Body of pancreas (tissue), 4 donors: ENCODE measurements at regions not wholly inside any gene's neighbourhood (a gene's known extent, or its start where the extent isn't known, plus 50 kb on each side); places are given as distances from the start of the nearest gene placed in this dataset.

Experiments
- POLR2A ChIP-seq, 3 donors: fragments of 450-650 bp; IDR thresholded peaks; one replicate each; pipeline ENCODE4 v1.6.1; 2016; ENCODE audit warnings: antibody characterized with exemption in 3 of 3, mild to moderate bottlenecking in 2 of 3
- TF ChIP-seq, protein P1 (sequence below), 7 experiments: fragments of 450-650 bp in 4 of 7; fragments of 200-600 bp in 3 of 7; sonication (generic) in 3 of 7; IDR thresholded peaks; one replicate each; pipeline ENCODE4 v1.5.1; 2016 to 2019; ENCODE audit warnings: antibody characterized with exemption in 7 of 7

DNA sequence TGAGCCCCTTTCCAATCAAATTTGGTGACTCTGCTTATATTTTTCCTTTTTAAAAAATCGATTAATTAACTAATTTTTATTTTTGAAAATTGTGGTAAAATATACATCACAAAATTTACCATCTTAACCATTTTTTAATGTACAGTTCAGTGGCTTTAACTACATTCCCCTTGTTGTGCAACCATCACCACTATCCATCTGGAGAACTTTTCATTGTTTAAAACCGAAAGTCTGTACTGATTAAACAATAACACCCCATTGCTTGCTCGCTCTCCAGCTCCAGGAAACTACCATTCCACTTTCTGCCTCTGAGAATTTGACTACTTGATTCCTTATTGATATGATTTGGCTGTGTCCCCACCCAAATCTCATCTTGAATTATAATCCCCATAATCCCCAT lies 283.4 kb downstream of the C12orf75 start:
- TF ChIP-seq, protein P1, sequence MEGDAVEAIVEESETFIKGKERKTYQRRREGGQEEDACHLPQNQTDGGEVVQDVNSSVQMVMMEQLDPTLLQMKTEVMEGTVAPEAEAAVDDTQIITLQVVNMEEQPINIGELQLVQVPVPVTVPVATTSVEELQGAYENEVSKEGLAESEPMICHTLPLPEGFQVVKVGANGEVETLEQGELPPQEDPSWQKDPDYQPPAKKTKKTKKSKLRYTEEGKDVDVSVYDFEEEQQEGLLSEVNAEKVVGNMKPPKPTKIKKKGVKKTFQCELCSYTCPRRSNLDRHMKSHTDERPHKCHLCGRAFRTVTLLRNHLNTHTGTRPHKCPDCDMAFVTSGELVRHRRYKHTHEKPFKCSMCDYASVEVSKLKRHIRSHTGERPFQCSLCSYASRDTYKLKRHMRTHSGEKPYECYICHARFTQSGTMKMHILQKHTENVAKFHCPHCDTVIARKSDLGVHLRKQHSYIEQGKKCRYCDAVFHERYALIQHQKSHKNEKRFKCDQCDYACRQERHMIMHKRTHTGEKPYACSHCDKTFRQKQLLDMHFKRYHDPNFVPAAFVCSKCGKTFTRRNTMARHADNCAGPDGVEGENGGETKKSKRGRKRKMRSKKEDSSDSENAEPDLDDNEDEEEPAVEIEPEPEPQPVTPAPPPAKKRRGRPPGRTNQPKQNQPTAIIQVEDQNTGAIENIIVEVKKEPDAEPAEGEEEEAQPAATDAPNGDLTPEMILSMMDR (IDR thresholded peaks at IDR 0.05): no peak
- TF ChIP-seq POLR2A (IDR thresholded peaks at IDR 0.05): no peak
